K562 (cell line): ENCODE measurements at regions not wholly inside any gene's neighbourhood (a gene's known extent, or its start where the extent isn't known, plus 50 kb on each side); places are given as distances from the start of the nearest gene placed in this dataset.
A peak's percentile ranks its signal among the peaks of the same experiment; 100 is the strongest.

ENCODE experiments used
- ATAC-seq: fragments of 200-7000 bp; cut with Tn5 transposase; 3 replicates; pipeline ENCODE4 v1.9.1; 2020; ENCODE audit warnings: moderate library complexity
- BruUV-seq: library from RNA; stranded (reverse); fragments of 400-500 nt; replicated peaks from 2 replicates; lab custom pipeline; 2021; lab: Mats Ljungman, UMichigan
- CTCF ChIA-PET: fragments of 300-600 bp; formaldehyde crosslinking; extraction: SDS; loops from one replicate; lab custom pipeline; 2021; ENCODE audit warnings: low intra/inter-chr PET ratio; lab: Yijun Ruan, JAX
- POLR2A ChIA-PET: fragments of 300-600, 350-650 bp; sonication (Branson Sonifier 250); formaldehyde crosslinking; extraction: SDS; loops from one replicate; lab custom pipeline; 2021; ENCODE audit warnings: antibody characterized with exemption, inconsistent platforms; lab: Yijun Ruan, JAX
- DNase-seq, 4 experiments: peaks; one replicate each; pipeline versions ENCODE4 v3.0.0 to v3.0.0-alpha.2; 2011 to 2018; ENCODE audit warnings: low spot score in 3 of 4, mixed read lengths in 3 of 4; ENCODE audit errors: extremely low read depth in 1 of 4
- FAIRE-seq: peaks from 2 replicates; lab custom pipeline; 2011; peaks lifted over from hg19 to GRCh38; lab: Jason Lieb, UNC
- H2AFZ ChIP-seq: 2 replicates; pipeline ENCODE4 v1.6.0; 2011; ENCODE audit warnings: low read depth, low read length, control low read depth, inconsistent platforms
- H3K27ac ChIP-seq: fragments of 200-600 bp; 3 replicates; pipeline ENCODE4 v1.8.0; 2011; ENCODE audit warnings: low read depth, mild to moderate bottlenecking, control low read depth, inconsistent platforms, low read length, moderate library complexity, mixed read lengths; ENCODE audit errors: extremely low read depth
- H3K27me3 ChIP-seq, 2 experiments: fragments of 300-600 bp in 1 of 2; 2 replicates in 1 of 2; 3 replicates in 1 of 2; pipeline versions ENCODE4 v1.6.0 to v1.8.0; 2011; ENCODE audit warnings: inconsistent platforms in 2 of 2, low read length in 2 of 2, mild to moderate bottlenecking in 1 of 2, mixed read lengths in 1 of 2, moderate library complexity in 1 of 2; ENCODE audit not compliant: control insufficient read depth in 2 of 2, insufficient read depth in 2 of 2
- H3K36me3 ChIP-seq: fragments of 300-600 bp; 3 replicates; pipeline ENCODE4 v1.8.0; 2011; ENCODE audit warnings: mild to moderate bottlenecking, low read length, inconsistent platforms; ENCODE audit not compliant: control insufficient read depth, insufficient read depth
- H3K4me1 ChIP-seq, 2 experiments: fragments of 200-600 bp in 1 of 2; replicated peaks in 1 of 2; 2 replicates in 1 of 2; 3 replicates in 1 of 2; pipeline versions ENCODE4 v1.5.1 to v1.8.0; 2011; ENCODE audit warnings: inconsistent platforms in 2 of 2, low read length in 2 of 2, mild to moderate bottlenecking in 1 of 2, mixed read lengths in 1 of 2, moderate library complexity in 1 of 2; ENCODE audit not compliant: control insufficient read depth in 2 of 2, insufficient read depth in 2 of 2
- H3K4me2 ChIP-seq: 2 replicates; pipeline ENCODE4 v1.6.1; 2011; ENCODE audit warnings: low read length, control low read depth, inconsistent platforms, mixed read lengths; ENCODE audit not compliant: insufficient read depth
- H3K4me3 ChIP-seq: fragments of 200-600 bp; sonication (generic), shearing (Covaris generic); 2 replicates; pipeline ENCODE4 v1.5.1; 2016; ENCODE audit warnings: control low read depth, inconsistent platforms
- H3K79me2 ChIP-seq: fragments of 200-600 bp; 3 replicates; pipeline ENCODE4 v1.8.0; 2011; ENCODE audit warnings: low read length, inconsistent platforms; ENCODE audit not compliant: control insufficient read depth, insufficient read depth
- H3K9ac ChIP-seq, 2 experiments: 2 replicates each; pipeline versions ENCODE4 v1.6.0 to v1.6.1; 2011; ENCODE audit warnings: low read depth in 2 of 2, low read length in 2 of 2, control low read depth in 1 of 2, inconsistent platforms in 1 of 2, mild to moderate bottlenecking in 1 of 2, mixed read lengths in 1 of 2; ENCODE audit not compliant: insufficient read depth in 1 of 2
- H3K9me1 ChIP-seq: one replicate; pipeline ENCODE4 v1.6.0; 2011; ENCODE audit warnings: inconsistent platforms, mild to moderate bottlenecking, low read length, moderate library complexity; ENCODE audit not compliant: control insufficient read depth, insufficient read depth
- H3K9me3 ChIP-seq: replicated peaks from 2 replicates; pipeline ENCODE4 v1.5.1; 2011; ENCODE audit warnings: low read depth, low read length, inconsistent platforms; ENCODE audit not compliant: control insufficient read depth, insufficient read depth
- H4K20me1 ChIP-seq: replicated peaks from 2 replicates; pipeline ENCODE4 v1.6.1; 2011; ENCODE audit warnings: low read length, inconsistent platforms, mixed read lengths; ENCODE audit not compliant: control insufficient read depth, insufficient read depth
- ATF7 ChIP-seq: fragments of 450-650 bp; IDR thresholded peaks from 2 replicates; pipeline ENCODE4 v1.7.1; 2014; ENCODE audit warnings: mild to moderate bottlenecking, moderate library complexity
- CBX5 ChIP-seq: IDR thresholded peaks from 2 replicates; pipeline ENCODE4 v1.6.1; 2014; ENCODE audit warnings: low read depth, borderline replicate concordance
- ZKSCAN1 ChIP-seq: fragments of 150-350 bp; IDR thresholded peaks from 2 replicates; pipeline ENCODE4 v1.6.1; 2016; ENCODE audit warnings: low read depth, low read length
- ZNF431 ChIP-seq: sonication (generic); formaldehyde crosslinking; IDR thresholded peaks from 2 replicates; pipeline ENCODE4 v1.8.0; 2022; ENCODE audit warnings: mild to moderate bottlenecking, missing genetic modification reagents
- WGBS: fragments of 100-300 bp; shearing (Covaris generic); methylation state at CpG from one replicate; pipeline ENCODE4 v1.1.6; 2016; ENCODE audit warnings: low coverage, mixed read lengths; ENCODE audit not compliant: insufficient coverage; ENCODE audit errors: missing lambda C conversion rate; 5-methylcytosine and 5-hydroxymethylcytosine counted together
- in situ Hi-C: fragments of 300-500 bp; cut with MboI; formaldehyde crosslinking; loops from 4 replicates; pipeline ENCODE4 v1.15.0; 2018; ENCODE audit warnings: inconsistent platforms, mixed read lengths
- intact Hi-C: fragments of 100-400 bp; cut with micrococcal nuclease; formaldehyde crosslinking; loops from 2 replicates; pipeline ENCODE4 v1.14.2; 2022
- TF ChIP-seq, protein P1 (sequence below): sonication (generic); formaldehyde crosslinking; IDR thresholded peaks from 2 replicates; pipeline ENCODE4 v1.8.0; 2023; ENCODE audit warnings: missing genetic modification reagents, mild to moderate bottlenecking, borderline replicate concordance
- TF ChIP-seq, protein P2 (sequence below), 2 experiments: fragments of 200-800 bp in 1 of 2; sonication (Bioruptor generic) in 1 of 2; sonication (generic) in 1 of 2; formaldehyde crosslinking in 1 of 2; IDR thresholded peaks in 1 of 2; conservative IDR thresholded peaks in 1 of 2; 2 replicates each; pipeline versions ENCODE4 v1.5.0 to v1.6.1; 2016 to 2020; ENCODE audit warnings: missing compliant biosample characterization in 1 of 2, missing genetic modification characterization in 1 of 2, missing genetic modification reagents in 1 of 2
- TF ChIP-seq, protein P3 (sequence below): fragments of 450-650 bp; formaldehyde crosslinking; IDR thresholded peaks from 2 replicates; pipeline ENCODE4 v1.4.0; 2020; ENCODE audit warnings: mild to moderate bottlenecking, mixed read lengths

DNA sequence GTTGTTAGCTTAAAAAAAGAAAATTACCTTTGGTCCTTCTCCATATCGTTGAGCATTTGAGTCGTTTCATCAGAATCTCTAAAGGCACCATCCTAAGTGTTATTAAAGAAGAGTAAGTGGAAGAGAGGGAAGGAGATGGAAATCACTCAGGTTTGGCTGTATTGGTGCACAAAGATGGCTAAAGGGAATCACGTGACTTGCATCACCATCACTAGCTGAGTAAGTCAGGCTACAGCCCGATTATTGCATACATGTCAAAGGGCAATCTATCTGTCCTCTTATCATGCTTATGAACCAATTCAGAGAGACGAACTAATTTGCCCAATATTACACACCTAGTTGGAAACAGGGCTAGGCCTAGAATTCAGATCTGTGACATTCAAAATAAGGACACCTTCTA, 137.6 kb downstream of the CMPK2 start:
- H3K4me3 ChIP-seq, result no peak overlapping the region
- no TSS peak for BruUV-seq

DNA sequence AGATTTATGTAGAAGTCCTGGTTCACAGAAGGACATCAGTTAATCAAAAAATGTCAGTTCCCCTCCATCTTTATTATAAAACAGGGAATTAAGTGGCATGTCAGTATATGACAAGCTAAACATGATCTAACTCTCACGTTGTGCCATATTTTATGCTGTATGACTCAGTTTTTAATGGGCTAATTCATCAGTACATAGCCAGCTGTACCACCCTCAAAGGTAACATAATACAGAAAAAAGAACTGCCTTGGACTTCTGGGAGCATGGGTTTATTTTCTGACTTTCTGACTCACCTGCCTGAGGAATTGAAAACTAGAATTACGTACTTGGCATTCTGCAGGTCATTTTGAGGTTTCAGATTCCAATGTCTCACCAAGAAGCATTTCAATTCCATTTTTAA, 135.7 kb downstream of the CMPK2 start:
- no peak for FAIRE-seq
- H2AFZ ChIP-seq, result no peak overlapping the region
- H3K36me3 ChIP-seq, result no peaks in the 10 kb centered on the region
- no peak overlapping the region for H3K9ac ChIP-seq
- no peaks in the 10 kb centered on the region for H4K20me1 ChIP-seq
- 0% methylated on average over 2 of the region's 2 CpGs for WGBS
- CTCF ChIA-PET, result no interaction called here
- no peak overlapping the region for H3K4me3 ChIP-seq
- H3K4me2 ChIP-seq, result no peak overlapping the region
- no peak for DNase-seq
- H3K4me1 ChIP-seq, result no peaks in the 10 kb centered on the region
- no peaks in the 10 kb centered on the region for H3K9me1 ChIP-seq
- BruUV-seq, result no TSS peak
- ATAC-seq, result no peak
- intact Hi-C loops, result no loop called here
- no peaks in the 10 kb centered on the region for H3K9me3 ChIP-seq
- no peak overlapping the region for H3K27ac ChIP-seq
- no peaks in the 10 kb centered on the region for H3K79me2 ChIP-seq
- in situ Hi-C loops, result no loop called here
- POLR2A ChIA-PET, result interaction anchor here (1.1 kb wide), 1 partner anchor 8 kb away, joined by 3 read pairs; no protein-coding TSS in a partner anchor
- H3K27me3 ChIP-seq, result no peaks in the 10 kb centered on the region
- no peak for TF ChIP-seq ZKSCAN1
- TF ChIP-seq, protein P1, sequence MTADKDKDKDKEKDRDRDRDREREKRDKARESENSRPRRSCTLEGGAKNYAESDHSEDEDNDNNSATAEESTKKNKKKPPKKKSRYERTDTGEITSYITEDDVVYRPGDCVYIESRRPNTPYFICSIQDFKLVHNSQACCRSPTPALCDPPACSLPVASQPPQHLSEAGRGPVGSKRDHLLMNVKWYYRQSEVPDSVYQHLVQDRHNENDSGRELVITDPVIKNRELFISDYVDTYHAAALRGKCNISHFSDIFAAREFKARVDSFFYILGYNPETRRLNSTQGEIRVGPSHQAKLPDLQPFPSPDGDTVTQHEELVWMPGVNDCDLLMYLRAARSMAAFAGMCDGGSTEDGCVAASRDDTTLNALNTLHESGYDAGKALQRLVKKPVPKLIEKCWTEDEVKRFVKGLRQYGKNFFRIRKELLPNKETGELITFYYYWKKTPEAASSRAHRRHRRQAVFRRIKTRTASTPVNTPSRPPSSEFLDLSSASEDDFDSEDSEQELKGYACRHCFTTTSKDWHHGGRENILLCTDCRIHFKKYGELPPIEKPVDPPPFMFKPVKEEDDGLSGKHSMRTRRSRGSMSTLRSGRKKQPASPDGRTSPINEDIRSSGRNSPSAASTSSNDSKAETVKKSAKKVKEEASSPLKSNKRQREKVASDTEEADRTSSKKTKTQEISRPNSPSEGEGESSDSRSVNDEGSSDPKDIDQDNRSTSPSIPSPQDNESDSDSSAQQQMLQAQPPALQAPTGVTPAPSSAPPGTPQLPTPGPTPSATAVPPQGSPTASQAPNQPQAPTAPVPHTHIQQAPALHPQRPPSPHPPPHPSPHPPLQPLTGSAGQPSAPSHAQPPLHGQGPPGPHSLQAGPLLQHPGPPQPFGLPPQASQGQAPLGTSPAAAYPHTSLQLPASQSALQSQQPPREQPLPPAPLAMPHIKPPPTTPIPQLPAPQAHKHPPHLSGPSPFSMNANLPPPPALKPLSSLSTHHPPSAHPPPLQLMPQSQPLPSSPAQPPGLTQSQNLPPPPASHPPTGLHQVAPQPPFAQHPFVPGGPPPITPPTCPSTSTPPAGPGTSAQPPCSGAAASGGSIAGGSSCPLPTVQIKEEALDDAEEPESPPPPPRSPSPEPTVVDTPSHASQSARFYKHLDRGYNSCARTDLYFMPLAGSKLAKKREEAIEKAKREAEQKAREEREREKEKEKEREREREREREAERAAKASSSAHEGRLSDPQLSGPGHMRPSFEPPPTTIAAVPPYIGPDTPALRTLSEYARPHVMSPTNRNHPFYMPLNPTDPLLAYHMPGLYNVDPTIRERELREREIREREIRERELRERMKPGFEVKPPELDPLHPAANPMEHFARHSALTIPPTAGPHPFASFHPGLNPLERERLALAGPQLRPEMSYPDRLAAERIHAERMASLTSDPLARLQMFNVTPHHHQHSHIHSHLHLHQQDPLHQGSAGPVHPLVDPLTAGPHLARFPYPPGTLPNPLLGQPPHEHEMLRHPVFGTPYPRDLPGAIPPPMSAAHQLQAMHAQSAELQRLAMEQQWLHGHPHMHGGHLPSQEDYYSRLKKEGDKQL (CRISPR knock-in tag), result no peak
- TF ChIP-seq, protein P2, sequence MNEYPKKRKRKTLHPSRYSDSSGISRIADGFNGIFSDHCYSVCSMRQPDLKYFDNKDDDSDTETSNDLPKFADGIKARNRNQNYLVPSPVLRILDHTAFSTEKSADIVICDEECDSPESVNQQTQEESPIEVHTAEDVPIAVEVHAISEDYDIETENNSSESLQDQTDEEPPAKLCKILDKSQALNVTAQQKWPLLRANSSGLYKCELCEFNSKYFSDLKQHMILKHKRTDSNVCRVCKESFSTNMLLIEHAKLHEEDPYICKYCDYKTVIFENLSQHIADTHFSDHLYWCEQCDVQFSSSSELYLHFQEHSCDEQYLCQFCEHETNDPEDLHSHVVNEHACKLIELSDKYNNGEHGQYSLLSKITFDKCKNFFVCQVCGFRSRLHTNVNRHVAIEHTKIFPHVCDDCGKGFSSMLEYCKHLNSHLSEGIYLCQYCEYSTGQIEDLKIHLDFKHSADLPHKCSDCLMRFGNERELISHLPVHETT (CRISPR knock-in tag; conservative IDR thresholded peaks at IDR 0.05 in 1 of 2, IDR thresholded peaks at IDR 0.05 in 1 of 2), result no peak
- no peak for TF ChIP-seq ATF7
- TF ChIP-seq CBX5, result no peak

More for the DNA sequence above, 137.6 kb downstream of the CMPK2 start:
- Histone ChIP-seq H3K27me3 (no peaks in the 10 kb centered on the region), H3K27ac (no peak overlapping the region), H3K9me1 (no peaks in the 10 kb centered on the region), H3K4me2 (no peak overlapping the region), H4K20me1 (no peaks in the 10 kb centered on the region), H3K9ac (no peak overlapping the region), H2AFZ (no peak overlapping the region), H3K79me2 (no peaks in the 10 kb centered on the region), H3K36me3 (no peaks in the 10 kb centered on the region), H3K9me3 (no peaks in the 10 kb centered on the region), H3K4me1 (no peaks in the 10 kb centered on the region)
- 0% methylated on average over 5 of the region's 5 CpGs for WGBS
- POLR2A ChIA-PET, result no interaction called here
- CTCF ChIA-PET, result no interaction called here
- TF ChIP-seq ZNF431 (CRISPR knock-in tag), result no peak
- TF ChIP-seq, protein P3, sequence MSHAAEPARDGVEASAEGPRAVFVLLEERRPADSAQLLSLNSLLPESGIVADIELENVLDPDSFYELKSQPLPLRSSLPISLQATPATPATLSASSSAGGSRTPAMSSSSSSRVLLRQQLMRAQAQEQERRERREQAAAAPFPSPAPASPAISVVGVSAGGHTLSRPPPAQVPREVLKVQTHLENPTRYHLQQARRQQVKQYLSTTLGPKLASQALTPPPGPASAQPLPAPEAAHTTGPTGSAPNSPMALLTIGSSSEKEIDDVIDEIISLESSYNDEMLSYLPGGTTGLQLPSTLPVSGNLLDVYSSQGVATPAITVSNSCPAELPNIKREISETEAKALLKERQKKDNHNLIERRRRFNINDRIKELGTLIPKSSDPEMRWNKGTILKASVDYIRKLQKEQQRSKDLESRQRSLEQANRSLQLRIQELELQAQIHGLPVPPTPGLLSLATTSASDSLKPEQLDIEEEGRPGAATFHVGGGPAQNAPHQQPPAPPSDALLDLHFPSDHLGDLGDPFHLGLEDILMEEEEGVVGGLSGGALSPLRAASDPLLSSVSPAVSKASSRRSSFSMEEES (CRISPR knock-in tag), result peak; percentile 86
- DNase-seq (no peak), ATAC-seq (no peak), FAIRE-seq (peak; percentile 11)
- intact Hi-C loops, result no loop called here
- in situ Hi-C loops, result no loop called here
